ENCODE measurements at regions not wholly inside any gene's neighbourhood (a gene's known extent, or its start where the extent isn't known, plus 50 kb on each side); places are given as distances from the start of the nearest gene placed in this dataset.

- Histone ChIP-seq H3K4me3 (ENCODE audit: low read length) (no peak overlapping the region), H4K5ac (ENCODE audit: low read length) (no peak overlapping the region), H2BK15ac (replicated peaks; ENCODE audit: low read depth) (no peak overlapping the region), H2BK120ac (ENCODE audit: low read depth, low read length) (no peak overlapping the region), H3K4me1 (ENCODE audit: control insufficient read depth, low read depth, low read length) (no peaks in the 10 kb centered on the region), H3K56ac (ENCODE audit: low read length) (no peak overlapping the region), H2BK5ac (ENCODE audit: low read length) (no peak overlapping the region), H3K79me2 (ENCODE audit: control insufficient read depth, insufficient read depth, low read length) (no peaks in the 10 kb centered on the region), H3K4ac (ENCODE audit: low read depth, low read length) (no peak overlapping the region), H3K4me2 (ENCODE audit: low read length) (no peak overlapping the region), H3K27me3 (ENCODE audit: insufficient read depth, low read length, poor library complexity) (no peaks in the 10 kb centered on the region), H3K36me3 (ENCODE audit: control insufficient read depth, insufficient read depth, low read length) (no peaks in the 10 kb centered on the region), H3K27ac (ENCODE audit: low read depth, low read length) (no peak overlapping the region), H2AK5ac (ENCODE audit: low read length) (no peak overlapping the region), H3K23ac (ENCODE audit: low read length) (no peak overlapping the region), H3K79me1 (ENCODE audit: low read length) (no peaks in the 10 kb centered on the region), H4K8ac (ENCODE audit: low read depth, low read length) (no peak overlapping the region), H3K9ac (ENCODE audit: low read length) (no peak overlapping the region), H3K18ac (ENCODE audit: low read length) (no peak overlapping the region)
- WGBS (ENCODE audit: extremely low coverage, insufficient coverage, low lambda C conversion rate) = no CpG with 5 or more reads among the region's 5 CpGs
- DNase-seq = no peak
Measured at GRCh38 chr7:68474661-68475216, 1123.5 kb upstream of the AUTS2 start.

- Histone ChIP-seq H3K4ac (ENCODE audit: low read depth, low read length) (no peak overlapping the region), H2BK120ac (ENCODE audit: low read depth, low read length) (no peak overlapping the region), H3K4me1 (ENCODE audit: control insufficient read depth, low read depth, low read length) (no peaks in the 10 kb centered on the region), H4K8ac (ENCODE audit: low read depth, low read length) (no peak overlapping the region), H3K27ac (ENCODE audit: low read depth, low read length) (no peak overlapping the region), H2BK5ac (ENCODE audit: low read length) (no peak overlapping the region), H4K5ac (ENCODE audit: low read length) (no peak overlapping the region), H3K18ac (ENCODE audit: low read length) (no peak overlapping the region), H2BK15ac (replicated peaks; ENCODE audit: low read depth) (no peak overlapping the region), H3K36me3 (ENCODE audit: control insufficient read depth, insufficient read depth, low read length) (no peaks in the 10 kb centered on the region), H3K56ac (ENCODE audit: low read length) (no peak overlapping the region), H3K79me2 (ENCODE audit: control insufficient read depth, insufficient read depth, low read length) (no peaks in the 10 kb centered on the region), H3K4me3 (ENCODE audit: low read length) (no peak overlapping the region), H2AK5ac (ENCODE audit: low read length) (no peak overlapping the region), H3K27me3 (ENCODE audit: insufficient read depth, low read length, poor library complexity) (no peaks in the 10 kb centered on the region), H3K9ac (ENCODE audit: low read length) (no peak overlapping the region), H3K79me1 (ENCODE audit: low read length) (no peaks in the 10 kb centered on the region), H3K4me2 (ENCODE audit: low read length) (no peak overlapping the region), H3K23ac (ENCODE audit: low read length) (no peak overlapping the region)
- DNase-seq = no peak
- WGBS (ENCODE audit: extremely low coverage, insufficient coverage, low lambda C conversion rate) = no CpG with 5 or more reads among the region's 2 CpGs
Measured at GRCh38 chr7:68476966-68477365, 1121.3 kb upstream of the AUTS2 start.

- Histone ChIP-seq H3K4me3 (ENCODE audit: low read length) (no peak overlapping the region), H3K4ac (ENCODE audit: low read depth, low read length) (no peak overlapping the region), H4K8ac (ENCODE audit: low read depth, low read length) (no peak overlapping the region), H3K23ac (ENCODE audit: low read length) (no peak overlapping the region), H3K36me3 (ENCODE audit: control insufficient read depth, insufficient read depth, low read length) (no peaks in the 10 kb centered on the region), H3K27ac (ENCODE audit: low read depth, low read length) (no peak overlapping the region), H3K27me3 (ENCODE audit: insufficient read depth, low read length, poor library complexity) (no peaks in the 10 kb centered on the region), H3K79me2 (ENCODE audit: control insufficient read depth, insufficient read depth, low read length) (no peaks in the 10 kb centered on the region), H3K56ac (ENCODE audit: low read length) (no peak overlapping the region), H2BK15ac (replicated peaks; ENCODE audit: low read depth) (no peak overlapping the region), H3K4me1 (ENCODE audit: control insufficient read depth, low read depth, low read length) (no peaks in the 10 kb centered on the region), H2AK5ac (ENCODE audit: low read length) (no peak overlapping the region), H2BK120ac (ENCODE audit: low read depth, low read length) (no peak overlapping the region), H3K18ac (ENCODE audit: low read length) (no peak overlapping the region), H3K4me2 (ENCODE audit: low read length) (no peak overlapping the region), H2BK5ac (ENCODE audit: low read length) (no peak overlapping the region), H3K9ac (ENCODE audit: low read length) (no peak overlapping the region), H3K79me1 (ENCODE audit: low read length) (no peaks in the 10 kb centered on the region), H4K5ac (ENCODE audit: low read length) (no peak overlapping the region)
- WGBS (ENCODE audit: extremely low coverage, insufficient coverage, low lambda C conversion rate) = no CpG with 5 or more reads among the region's 1 CpG
- DNase-seq = no peak
Measured at GRCh38 chr7:68478326-68478725, 1119.9 kb upstream of the AUTS2 start.

GRCh38 chr7:68482800-68483199, 1115.5 kb upstream of the AUTS2 start:
- Histone ChIP-seq H3K4me2 (ENCODE audit: low read length) (no peak overlapping the region), H3K27ac (ENCODE audit: low read depth, low read length) (no peak overlapping the region), H3K36me3 (ENCODE audit: control insufficient read depth, insufficient read depth, low read length) (no peaks in the 10 kb centered on the region), H3K79me1 (ENCODE audit: low read length) (no peaks in the 10 kb centered on the region), H3K4me3 (ENCODE audit: low read length) (no peak overlapping the region), H3K56ac (ENCODE audit: low read length) (no peak overlapping the region), H2BK5ac (ENCODE audit: low read length) (no peak overlapping the region), H3K27me3 (ENCODE audit: insufficient read depth, low read length, poor library complexity) (no peaks in the 10 kb centered on the region), H4K5ac (ENCODE audit: low read length) (no peak overlapping the region), H3K18ac (ENCODE audit: low read length) (no peak overlapping the region), H4K8ac (ENCODE audit: low read depth, low read length) (no peak overlapping the region), H2AK5ac (ENCODE audit: low read length) (no peak overlapping the region), H3K4me1 (ENCODE audit: control insufficient read depth, low read depth, low read length) (no peaks in the 10 kb centered on the region), H3K79me2 (ENCODE audit: control insufficient read depth, insufficient read depth, low read length) (no peaks in the 10 kb centered on the region), H3K4ac (ENCODE audit: low read depth, low read length) (no peak overlapping the region), H3K9ac (ENCODE audit: low read length) (no peak overlapping the region), H3K23ac (ENCODE audit: low read length) (no peak overlapping the region), H2BK120ac (ENCODE audit: low read depth, low read length) (no peak overlapping the region), H2BK15ac (replicated peaks; ENCODE audit: low read depth) (no peak overlapping the region)
- no CpG with 5 or more reads among the region's 5 CpGs for WGBS (ENCODE audit: extremely low coverage, insufficient coverage, low lambda C conversion rate)
- DNase-seq = no peak

- H4K5ac ChIP-seq (ENCODE audit: low read length) = no peak overlapping the region
- no peak overlapping the region for H3K18ac ChIP-seq (ENCODE audit: low read length)
- no peak overlapping the region for H2AK5ac ChIP-seq (ENCODE audit: low read length)
- no peak overlapping the region for H3K4ac ChIP-seq (ENCODE audit: low read depth, low read length)
- no peak overlapping the region for H4K8ac ChIP-seq (ENCODE audit: low read depth, low read length)
- H3K4me3 ChIP-seq (ENCODE audit: low read length) = no peak overlapping the region
- no CpG with 5 or more reads among the region's 6 CpGs for WGBS (ENCODE audit: extremely low coverage, insufficient coverage, low lambda C conversion rate)
- no peak overlapping the region for H2BK120ac ChIP-seq (ENCODE audit: low read depth, low read length)
- H3K56ac ChIP-seq (ENCODE audit: low read length) = no peak overlapping the region
- no peaks in the 10 kb centered on the region for H3K27me3 ChIP-seq (ENCODE audit: insufficient read depth, low read length, poor library complexity)
- H3K9ac ChIP-seq (ENCODE audit: low read length) = no peak overlapping the region
- H3K23ac ChIP-seq (ENCODE audit: low read length) = no peak overlapping the region
- no peaks in the 10 kb centered on the region for H3K36me3 ChIP-seq (ENCODE audit: control insufficient read depth, insufficient read depth, low read length)
- no peak overlapping the region for H3K27ac ChIP-seq (ENCODE audit: low read depth, low read length)
- DNase-seq = no peak
- H3K4me1 ChIP-seq (ENCODE audit: control insufficient read depth, low read depth, low read length) = no peaks in the 10 kb centered on the region
- H2BK15ac ChIP-seq (replicated peaks; ENCODE audit: low read depth) = no peak overlapping the region
- no peaks in the 10 kb centered on the region for H3K79me1 ChIP-seq (ENCODE audit: low read length)
- H3K4me2 ChIP-seq (ENCODE audit: low read length) = no peak overlapping the region
- H3K79me2 ChIP-seq (ENCODE audit: control insufficient read depth, insufficient read depth, low read length) = no peaks in the 10 kb centered on the region
- no peak overlapping the region for H2BK5ac ChIP-seq (ENCODE audit: low read length)
Measured at GRCh38 chr7:68484731-68485130, 1113.5 kb upstream of the AUTS2 start.

- no peak for DNase-seq
- no peak overlapping the region for H3K23ac ChIP-seq (ENCODE audit: low read length)
- WGBS (ENCODE audit: extremely low coverage, insufficient coverage, low lambda C conversion rate) = no CpG with 5 or more reads among the region's 2 CpGs
- H4K8ac ChIP-seq (ENCODE audit: low read depth, low read length) = no peak overlapping the region
- H3K4me1 ChIP-seq (ENCODE audit: control insufficient read depth, low read depth, low read length) = no peaks in the 10 kb centered on the region
- no peak overlapping the region for H4K5ac ChIP-seq (ENCODE audit: low read length)
- H2AK5ac ChIP-seq (ENCODE audit: low read length) = no peak overlapping the region
- H3K18ac ChIP-seq (ENCODE audit: low read length) = no peak overlapping the region
- H2BK15ac ChIP-seq (replicated peaks; ENCODE audit: low read depth) = no peak overlapping the region
- H3K27me3 ChIP-seq (ENCODE audit: insufficient read depth, low read length, poor library complexity) = no peaks in the 10 kb centered on the region
- H3K9ac ChIP-seq (ENCODE audit: low read length) = no peak overlapping the region
- H2BK120ac ChIP-seq (ENCODE audit: low read depth, low read length) = no peak overlapping the region
- H3K79me1 ChIP-seq (ENCODE audit: low read length) = no peaks in the 10 kb centered on the region
- no peak overlapping the region for H3K4me2 ChIP-seq (ENCODE audit: low read length)
- H2BK5ac ChIP-seq (ENCODE audit: low read length) = no peak overlapping the region
- no peak overlapping the region for H3K4ac ChIP-seq (ENCODE audit: low read depth, low read length)
- H3K36me3 ChIP-seq (ENCODE audit: control insufficient read depth, insufficient read depth, low read length) = no peaks in the 10 kb centered on the region
- no peak overlapping the region for H3K4me3 ChIP-seq (ENCODE audit: low read length)
- no peak overlapping the region for H3K56ac ChIP-seq (ENCODE audit: low read length)
- no peaks in the 10 kb centered on the region for H3K79me2 ChIP-seq (ENCODE audit: control insufficient read depth, insufficient read depth, low read length)
- H3K27ac ChIP-seq (ENCODE audit: low read depth, low read length) = no peak overlapping the region
Measured at GRCh38 chr7:68485253-68485917, 1112.9 kb upstream of the AUTS2 start.
